ENCODE measurements at regions not wholly inside any gene's neighbourhood (a gene's known extent, or its start where the extent isn't known, plus 50 kb on each side); places are given as distances from the start of the nearest gene placed in this dataset.

- TF ChIP-seq CTCF (IDR thresholded peaks at IDR 0.05) (no peak), EP300 (IDR thresholded peaks at IDR 0.05) (no peak), POLR2A (IDR thresholded peaks at IDR 0.05) (no peak)
Measured at GRCh38 chr4:158018831-158019230, 154.0 kb downstream of the GASK1B start.

Measured in upper lobe of left lung (tissue), 4 donors.